ENCODE measurements at regions not wholly inside any gene's neighbourhood (a gene's known extent, or its start where the extent isn't known, plus 50 kb on each side); places are given as distances from the start of the nearest gene placed in this dataset.
"Not testable (repeated sequence)": the region's sequence is repeated elsewhere in the genome, so short reads cannot be mapped to it uniquely, and the experiment has no call there.

- DNase-seq, result no peak
Observed at GRCh38 chr6:155807243-155807642, 351.6 kb upstream of the NOX3 start.

DNA sequence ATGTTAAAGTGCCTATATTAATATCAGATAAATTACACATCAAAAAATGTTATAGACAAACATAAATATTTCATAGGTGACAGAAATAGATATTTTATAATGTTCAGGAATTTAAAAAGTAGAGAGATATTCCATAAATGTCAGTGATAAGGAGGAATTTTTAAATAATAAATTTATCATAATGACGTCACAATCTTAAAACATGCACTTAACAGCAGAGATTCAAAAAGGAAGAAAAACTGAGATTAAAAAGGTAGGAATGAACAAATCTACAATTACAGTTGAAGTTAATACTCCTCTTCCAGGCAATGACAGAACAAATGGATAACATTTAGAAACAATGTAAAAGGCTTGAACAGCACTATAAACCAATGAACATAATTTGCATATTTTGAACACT lies 345.4 kb upstream of the NOX3 start:
- no peak for DNase-seq

- DNase-seq, result peak in 1 of 2 donors; percentile 9
Observed at GRCh38 chr6:155798876-155799275, 343.2 kb upstream of the NOX3 start.

DNA sequence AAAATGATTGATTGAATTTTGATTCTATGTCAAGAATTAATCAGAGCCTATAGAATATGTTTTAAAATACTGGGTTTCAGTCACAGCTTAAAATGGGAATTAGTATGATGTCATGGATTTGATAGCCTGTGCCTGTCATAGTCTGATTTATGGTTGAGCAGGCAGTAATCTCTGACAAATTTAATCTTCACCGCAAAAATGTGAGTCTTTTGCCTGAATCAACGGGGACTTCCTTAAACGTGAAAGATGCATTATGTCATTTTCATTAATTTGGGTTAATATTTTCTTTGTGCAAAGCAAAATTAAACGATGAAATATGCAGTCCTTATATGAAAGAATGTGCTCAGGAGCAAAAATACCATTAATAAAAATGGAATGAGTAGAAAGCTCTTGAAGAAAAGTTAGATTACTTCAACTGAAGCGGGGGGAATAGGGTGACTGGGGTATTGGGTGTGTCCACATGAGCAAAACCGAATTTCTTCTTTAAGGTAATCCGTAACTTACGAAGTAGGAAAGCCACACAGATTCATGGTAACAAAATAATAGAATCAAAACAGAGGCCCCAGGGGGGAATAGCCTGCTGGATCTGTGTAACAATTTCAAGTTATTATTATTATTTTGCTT lies 339.6 kb upstream of the NOX3 start:
- no peak for DNase-seq

DNA sequence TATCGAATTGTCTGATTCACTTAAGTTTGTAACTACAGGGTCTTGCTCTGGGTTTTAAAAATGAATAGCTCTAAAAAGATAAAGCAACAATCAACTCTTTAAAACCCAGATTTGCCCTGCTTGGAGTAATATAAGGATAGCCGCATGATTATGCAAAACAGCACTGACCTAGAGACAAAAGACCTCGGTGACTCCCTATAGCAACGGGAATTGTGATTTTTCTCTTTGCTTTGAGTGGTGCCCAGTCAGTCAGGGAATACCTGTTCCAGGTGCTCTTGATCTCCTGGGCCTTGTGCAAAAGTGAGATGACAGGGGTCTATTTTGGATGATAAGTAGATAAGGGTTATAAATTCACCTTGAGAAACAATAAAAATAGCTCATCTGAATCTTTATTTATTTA lies 336.3 kb upstream of the NOX3 start:
- no peak for DNase-seq

- DNase-seq, result no peak
Observed at GRCh38 chr6:155791186-155791585, 335.5 kb upstream of the NOX3 start.

- DNase-seq, result no peak
Observed at GRCh38 chr6:155787168-155787567, 331.5 kb upstream of the NOX3 start.

GRCh38 chr6:155786528-155786927 lies 330.9 kb upstream of the NOX3 start:
- no peak for DNase-seq

DNA sequence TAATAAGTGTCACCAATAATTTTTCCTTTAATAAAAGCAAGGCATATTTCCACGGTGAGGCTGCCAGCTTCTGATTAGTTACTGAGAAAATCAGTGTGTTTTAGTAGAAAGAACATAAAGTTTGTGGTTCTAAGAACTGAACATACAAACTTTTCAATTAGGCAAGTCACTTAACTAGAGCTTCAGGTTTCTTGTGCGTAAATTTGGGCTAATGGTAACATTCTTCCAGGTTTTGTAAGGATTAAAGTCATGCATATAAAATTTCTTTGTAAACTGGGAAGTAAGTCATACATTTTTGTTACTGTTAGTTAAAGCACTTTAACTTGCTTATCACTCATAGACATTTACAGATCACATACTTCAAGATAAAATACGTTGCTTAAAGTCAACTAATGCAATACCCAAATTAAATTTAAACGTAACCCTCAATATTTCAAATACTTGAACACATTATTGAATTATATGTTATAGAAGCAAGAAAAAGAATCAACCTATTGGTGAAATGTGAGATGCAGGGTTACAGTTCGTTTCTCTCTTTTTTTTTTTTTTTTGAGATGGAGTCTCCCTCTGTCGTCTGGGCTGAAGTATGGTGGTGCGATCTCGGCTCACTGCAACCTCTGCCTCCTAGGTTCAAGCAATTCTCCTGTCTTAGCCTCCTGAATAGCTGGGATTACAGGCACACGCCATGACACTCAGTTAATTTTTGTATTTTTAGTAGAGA lies 327.3 kb upstream of the NOX3 start:
- DNase-seq, result no peak

DNA sequence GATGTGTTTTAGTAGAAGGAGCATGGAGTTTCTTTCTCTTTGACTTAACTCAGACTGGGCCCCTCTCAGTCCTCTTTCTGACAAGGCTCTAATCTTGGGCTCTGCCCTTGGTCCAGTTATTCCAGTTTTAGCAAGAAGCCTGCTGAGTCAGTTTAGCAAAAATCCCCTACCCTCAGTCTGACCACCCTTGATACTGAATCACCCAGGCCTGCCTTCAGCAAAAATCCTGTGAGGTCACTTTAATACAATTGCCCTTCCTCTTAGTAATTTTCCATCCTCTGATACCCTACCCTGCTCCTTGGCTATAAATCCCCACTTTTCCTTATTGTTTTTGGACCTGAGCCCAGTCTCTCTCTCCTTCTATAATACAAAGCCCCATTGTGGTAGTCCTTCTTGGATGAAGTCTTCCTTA lies 326.7 kb upstream of the NOX3 start:
- DNase-seq, result no peak

GRCh38 chr6:155779456-155779855 lies 323.8 kb upstream of the NOX3 start:
- DNase-seq, result no peak

DNA sequence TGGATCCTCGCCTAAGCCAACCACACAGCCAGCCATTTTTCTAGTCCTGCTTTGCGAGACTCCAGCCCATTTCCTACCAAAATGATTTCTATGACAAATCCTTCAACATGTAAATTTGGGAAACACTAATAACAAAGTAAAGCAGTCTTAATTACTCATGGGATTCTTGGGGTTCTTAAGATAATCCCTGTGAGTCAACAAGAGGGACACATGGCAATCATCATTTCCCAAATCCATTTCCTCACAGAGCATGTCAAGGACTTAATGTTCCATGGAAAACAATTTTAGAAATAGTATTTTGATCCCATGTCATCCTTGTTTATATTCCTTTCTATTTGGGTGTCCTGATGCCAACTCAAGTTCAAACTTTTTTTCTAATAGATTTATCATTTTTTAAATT lies 322.7 kb upstream of the NOX3 start:
- DNase-seq, result no peak

- DNase-seq, result no peak
Observed at GRCh38 chr6:155771822-155772221, 316.2 kb upstream of the NOX3 start.

DNA sequence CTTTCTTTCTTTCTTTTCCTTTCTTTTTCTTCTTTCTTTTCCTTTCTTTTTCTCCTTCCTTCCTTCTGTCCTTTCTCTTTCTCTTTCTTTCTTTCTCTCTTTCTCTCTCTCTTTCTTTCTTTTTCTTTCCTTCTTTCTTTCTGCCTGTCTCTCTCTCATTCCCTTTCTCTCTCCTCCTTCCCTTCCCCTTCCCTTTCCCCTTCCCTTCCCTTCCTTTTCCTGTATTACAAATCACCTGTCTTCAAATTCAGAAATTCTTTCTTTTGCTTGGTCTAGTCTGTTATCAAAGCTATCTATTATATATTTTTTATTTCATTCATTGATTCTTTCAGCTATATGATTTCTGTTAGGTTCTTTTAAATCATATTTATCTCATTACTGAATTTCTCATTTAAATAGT lies 315.2 kb upstream of the NOX3 start:
- DNase-seq, result no peak

DNA sequence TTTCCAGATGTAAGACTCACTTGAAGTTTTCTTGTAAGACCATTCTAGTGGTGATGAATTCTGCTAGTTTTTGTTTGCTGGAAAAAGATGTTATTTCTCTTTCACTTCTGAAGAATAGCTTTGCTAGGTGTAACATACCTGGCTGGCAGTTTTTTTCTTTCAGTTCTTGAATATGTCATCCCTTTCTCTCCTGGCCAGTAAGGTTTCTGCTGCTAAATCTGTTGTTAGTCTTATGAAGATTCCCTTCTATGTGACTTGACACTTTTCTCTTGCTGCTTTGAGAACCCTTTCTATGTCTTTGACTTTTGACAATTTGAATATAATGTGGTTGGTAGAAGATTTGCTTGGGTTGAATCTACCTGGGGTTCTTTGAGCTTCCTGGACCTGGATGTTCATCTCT lies 314.7 kb upstream of the NOX3 start:
- DNase-seq, result no peak

DNA sequence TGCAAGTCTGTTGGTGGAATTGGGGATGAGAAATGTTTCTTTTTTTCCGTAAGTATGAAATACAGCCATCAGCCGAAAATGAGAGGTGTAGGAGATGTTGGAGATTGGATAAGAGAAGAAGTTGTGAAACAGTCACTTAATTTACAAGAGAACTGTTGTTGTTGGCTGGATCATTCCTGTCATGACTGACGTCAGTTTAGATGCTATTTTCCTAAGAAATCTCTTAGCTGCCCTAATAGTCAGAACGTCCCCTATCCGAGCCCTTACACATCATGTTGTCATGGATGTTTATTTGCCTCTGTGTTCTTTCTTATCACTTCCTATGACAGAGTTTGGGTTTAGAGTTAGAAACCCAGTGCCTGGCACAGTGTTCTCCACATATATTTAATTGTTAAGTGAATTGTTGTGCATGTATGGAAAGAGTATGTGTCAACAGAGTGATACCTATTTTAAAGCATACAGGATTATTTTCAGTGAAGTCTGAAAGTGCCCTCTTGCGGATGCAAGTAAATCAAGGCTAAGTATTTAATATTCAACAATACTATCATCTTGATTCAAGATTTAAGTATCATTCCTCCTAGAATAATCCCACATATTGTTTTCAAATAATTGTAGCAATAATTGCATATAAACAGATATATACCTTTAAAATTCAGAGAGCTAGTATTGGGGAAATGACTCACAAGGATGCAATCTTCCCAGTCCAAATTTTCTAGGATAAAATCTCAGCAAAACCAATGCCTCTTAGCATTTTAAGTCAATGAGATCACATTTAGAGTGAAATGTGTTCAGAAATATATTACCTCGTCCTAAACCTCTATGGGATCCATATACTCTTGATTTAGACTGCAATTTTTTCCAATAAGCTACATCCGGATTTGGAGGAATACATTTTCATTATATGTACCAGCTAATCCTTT lies 309.9 kb upstream of the NOX3 start:
- no peak for DNase-seq

DNA sequence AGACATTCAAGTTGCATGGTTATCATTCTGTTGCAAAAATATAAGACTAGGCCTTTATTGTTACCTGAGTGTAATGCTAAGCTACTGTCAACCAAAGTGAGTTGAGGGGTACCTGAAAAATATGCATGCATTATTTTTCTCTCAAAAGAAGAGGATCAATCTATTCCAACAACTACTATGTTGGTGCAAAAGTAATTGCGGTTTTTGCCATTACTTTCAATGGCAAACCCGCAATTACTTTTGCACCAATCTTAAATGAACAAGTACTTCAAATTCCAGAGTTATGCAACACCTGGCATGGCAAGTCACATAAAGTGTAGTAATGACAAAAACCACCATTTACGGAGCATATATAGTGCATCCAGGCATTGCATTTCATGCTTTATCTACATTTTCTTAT lies 307.0 kb upstream of the NOX3 start:
- DNase-seq, result no peak

DNA sequence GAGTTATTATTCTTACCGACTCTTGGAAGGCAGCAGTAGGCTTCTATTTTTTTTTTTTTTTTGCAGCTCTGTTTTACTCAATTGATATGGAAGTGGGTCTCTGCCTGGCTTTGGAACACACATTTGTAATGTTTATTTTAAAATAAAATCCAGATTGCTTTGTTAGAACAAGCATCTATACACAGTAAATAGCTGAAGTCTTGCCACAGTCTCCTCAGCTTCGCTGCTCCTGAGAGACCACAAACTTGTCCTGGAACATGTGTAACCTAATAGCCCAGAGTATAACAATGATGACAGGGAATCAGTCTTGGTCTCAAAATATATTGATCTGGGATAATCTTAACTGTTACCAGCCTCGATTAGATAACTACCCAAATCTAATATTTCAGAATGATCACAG lies 299.8 kb upstream of the NOX3 start:
- no peak for DNase-seq

DNA sequence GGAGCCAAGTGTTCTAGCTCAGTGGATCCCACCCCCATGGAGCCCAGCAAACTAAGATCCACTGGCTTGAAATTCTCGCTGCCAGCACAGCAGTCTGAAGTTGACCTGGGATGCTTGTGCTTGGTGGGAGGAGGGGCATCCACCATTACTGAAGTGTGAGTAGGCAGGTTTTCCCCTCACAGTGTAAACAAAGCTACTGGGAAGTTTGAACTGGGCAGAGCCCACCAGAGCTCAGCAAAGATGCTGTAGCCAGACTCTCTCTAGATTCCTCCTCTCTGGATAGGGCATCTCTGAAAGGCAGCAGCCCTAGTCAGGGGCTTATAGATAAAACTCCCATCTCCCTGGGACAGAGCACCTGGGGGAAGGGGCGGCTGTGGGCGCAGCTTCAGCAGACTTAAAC lies 293.1 kb upstream of the NOX3 start:
- not testable (repeated sequence) for DNase-seq

DNA sequence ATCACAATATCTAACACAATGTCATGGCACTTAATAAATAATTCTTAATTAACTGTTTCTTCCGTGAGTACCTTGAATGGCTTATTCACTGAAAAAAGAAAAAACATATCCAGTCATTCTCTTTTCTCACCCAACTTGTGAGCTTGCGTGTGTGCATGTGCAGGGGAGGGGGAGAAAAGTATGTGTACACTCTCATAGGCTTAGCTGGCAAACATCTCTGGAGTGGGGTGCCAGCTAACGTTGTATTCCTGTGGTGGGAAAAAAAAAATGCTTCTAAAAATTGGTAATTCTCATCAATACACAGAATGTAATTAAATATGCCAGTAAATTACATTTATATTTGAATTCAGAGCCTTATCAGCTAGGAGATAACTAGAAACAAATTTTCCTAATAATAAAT lies 291.9 kb upstream of the NOX3 start:
- no peak for DNase-seq

DNA sequence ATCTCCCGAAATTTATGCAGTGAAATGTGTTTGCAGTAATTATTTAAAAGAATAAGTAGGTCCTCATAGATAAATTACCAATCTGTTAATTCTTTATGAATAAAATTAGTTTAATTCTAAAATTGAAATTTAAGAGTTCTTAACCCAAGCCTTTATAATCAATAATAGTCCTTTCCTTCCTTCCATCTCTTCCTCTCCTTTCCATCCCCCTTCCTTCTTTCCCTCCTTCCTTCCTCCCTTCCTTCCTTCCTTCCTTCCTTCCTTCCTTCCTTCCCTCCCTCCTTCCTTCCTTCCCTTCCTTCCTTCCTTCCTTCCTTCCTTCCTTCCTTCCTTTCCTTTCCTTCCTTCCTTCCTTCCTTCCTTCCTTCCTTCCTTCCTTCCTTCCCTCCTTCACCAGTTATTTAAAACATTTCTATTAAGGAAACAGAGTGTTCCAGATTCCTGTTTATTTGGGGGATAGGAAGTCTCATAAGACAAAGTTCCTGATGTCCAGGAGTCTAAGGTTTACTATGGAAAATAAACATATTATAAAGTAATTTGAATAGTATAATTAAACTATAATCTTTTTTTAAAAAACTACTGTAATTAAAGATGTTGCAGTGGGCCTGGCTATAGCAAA lies 285.3 kb upstream of the NOX3 start:
- DNase-seq, result no peak

- no peak for DNase-seq
Observed at GRCh38 chr6:155738602-155739105, 283.0 kb upstream of the NOX3 start.

- peak in 1 of 2 donors; percentile 6 for DNase-seq
Observed at GRCh38 chr6:155717374-155717773, 261.7 kb upstream of the NOX3 start.

Measured in inflammatory macrophage (primary cell).